ENCODE measurements at regions not wholly inside any gene's neighbourhood (a gene's known extent, or its start where the extent isn't known, plus 50 kb on each side); places are given as distances from the start of the nearest gene placed in this dataset.

DNA sequence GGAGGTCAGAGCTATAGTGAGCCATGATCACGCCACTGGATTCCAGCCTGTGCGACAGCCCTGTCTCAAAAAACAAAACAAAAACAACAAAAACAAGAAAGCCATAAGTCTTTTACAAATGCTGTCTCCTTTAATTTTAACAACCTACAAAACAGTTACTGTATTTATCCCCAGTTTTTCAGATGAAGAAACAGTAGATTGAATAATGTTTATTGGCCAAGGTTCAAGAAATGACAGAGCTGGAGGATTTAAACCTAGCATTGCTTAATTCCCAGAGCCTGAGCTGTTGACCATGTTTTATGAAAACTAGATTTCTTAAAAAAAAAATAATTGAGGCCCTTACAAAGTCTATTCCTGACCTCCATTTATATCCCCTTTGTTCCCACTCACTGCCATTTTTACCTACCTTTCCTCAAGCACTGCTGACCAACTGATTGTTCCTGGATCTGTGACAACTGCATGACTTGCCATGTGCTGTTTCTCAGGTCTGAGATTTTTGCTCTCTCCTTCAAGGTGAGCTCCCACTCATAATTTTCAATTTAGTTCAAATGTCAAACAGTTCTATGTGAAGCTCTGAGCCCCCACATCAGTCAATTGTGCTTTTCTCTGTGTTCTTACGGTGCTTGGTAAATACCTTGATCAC is 140.8 kb downstream of the CHRM3 start:
- TF ChIP-seq, protein P1, sequence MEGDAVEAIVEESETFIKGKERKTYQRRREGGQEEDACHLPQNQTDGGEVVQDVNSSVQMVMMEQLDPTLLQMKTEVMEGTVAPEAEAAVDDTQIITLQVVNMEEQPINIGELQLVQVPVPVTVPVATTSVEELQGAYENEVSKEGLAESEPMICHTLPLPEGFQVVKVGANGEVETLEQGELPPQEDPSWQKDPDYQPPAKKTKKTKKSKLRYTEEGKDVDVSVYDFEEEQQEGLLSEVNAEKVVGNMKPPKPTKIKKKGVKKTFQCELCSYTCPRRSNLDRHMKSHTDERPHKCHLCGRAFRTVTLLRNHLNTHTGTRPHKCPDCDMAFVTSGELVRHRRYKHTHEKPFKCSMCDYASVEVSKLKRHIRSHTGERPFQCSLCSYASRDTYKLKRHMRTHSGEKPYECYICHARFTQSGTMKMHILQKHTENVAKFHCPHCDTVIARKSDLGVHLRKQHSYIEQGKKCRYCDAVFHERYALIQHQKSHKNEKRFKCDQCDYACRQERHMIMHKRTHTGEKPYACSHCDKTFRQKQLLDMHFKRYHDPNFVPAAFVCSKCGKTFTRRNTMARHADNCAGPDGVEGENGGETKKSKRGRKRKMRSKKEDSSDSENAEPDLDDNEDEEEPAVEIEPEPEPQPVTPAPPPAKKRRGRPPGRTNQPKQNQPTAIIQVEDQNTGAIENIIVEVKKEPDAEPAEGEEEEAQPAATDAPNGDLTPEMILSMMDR (conservative IDR thresholded peaks at IDR 0.05; ENCODE audit: low read length): no peak
- no peak for TF ChIP-seq EZH2phosphoT487 (IDR thresholded peaks at IDR 0.05; ENCODE audit: borderline replicate concordance, low read depth, low read length)

Data from OCI-LY7 (cell line).